ENCODE measurements at regions not wholly inside any gene's neighbourhood (a gene's known extent, or its start where the extent isn't known, plus 50 kb on each side); places are given as distances from the start of the nearest gene placed in this dataset.

- no peak overlapping the region for H3K27ac ChIP-seq
- no peak for TF ChIP-seq ZFX (IDR thresholded peaks at IDR 0.05)
- 0 out of 2 replicates have a peak, but pooled peaks have one; percentile 6 for TF ChIP-seq CTCF (conservative IDR thresholded peaks at IDR 0.05)
Observed at GRCh38 chr13:63706751-63707150, 2291.1 kb upstream of the PCDH20 start.

DNA sequence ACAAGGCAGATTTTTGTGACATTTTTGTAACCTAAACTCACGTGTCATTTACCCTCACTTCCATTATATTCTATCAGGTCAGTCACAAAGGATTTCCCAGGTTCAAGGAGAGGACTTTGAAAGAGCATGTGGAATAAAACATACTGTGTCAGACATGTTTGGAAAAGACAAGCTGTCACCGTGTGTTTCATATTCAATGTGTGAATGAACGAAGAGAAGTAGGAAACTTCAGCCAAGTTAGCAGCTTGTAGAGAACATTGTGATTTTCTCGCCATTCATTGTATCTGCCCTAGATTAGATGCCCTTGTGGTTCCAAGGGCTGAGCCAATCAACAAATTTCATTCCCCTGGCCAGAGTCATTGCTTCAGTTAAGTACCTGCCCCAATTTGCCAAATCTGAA, 2288.9 kb upstream of the PCDH20 start:
- no peak for TF ChIP-seq CTCF (conservative IDR thresholded peaks at IDR 0.05)
- no peak for TF ChIP-seq ZFX (IDR thresholded peaks at IDR 0.05)
- no peak overlapping the region for H3K27ac ChIP-seq

- TF ChIP-seq ZFX (IDR thresholded peaks at IDR 0.05) = no peak
- no peak for TF ChIP-seq CTCF (conservative IDR thresholded peaks at IDR 0.05)
- no peak overlapping the region for H3K27ac ChIP-seq
Observed at GRCh38 chr13:63700350-63700749, 2284.7 kb upstream of the PCDH20 start.

DNA sequence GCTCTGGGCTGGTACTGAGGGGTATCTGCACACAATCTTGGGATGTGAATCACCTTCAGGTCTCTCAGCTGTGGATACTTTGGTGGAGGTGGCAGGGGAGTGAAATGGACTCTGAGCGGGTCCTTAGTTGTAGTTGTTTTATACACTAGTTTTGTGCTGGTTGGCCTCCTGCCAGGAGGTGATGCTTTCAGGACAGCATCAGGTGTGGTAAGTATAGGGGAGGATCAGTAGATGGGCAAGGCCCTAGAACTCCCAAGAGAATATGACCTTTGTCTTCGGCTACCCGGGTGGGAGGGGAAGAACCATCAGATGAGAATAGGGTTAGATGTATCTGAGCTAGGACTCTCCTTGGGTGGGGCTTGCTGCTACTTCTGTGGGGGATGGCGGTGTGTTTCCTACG, 2284.3 kb upstream of the PCDH20 start:
- H3K27ac ChIP-seq = no peak overlapping the region
- TF ChIP-seq CTCF (conservative IDR thresholded peaks at IDR 0.05) (no peak), ZFX (IDR thresholded peaks at IDR 0.05) (no peak)

- H3K27ac ChIP-seq = no peak overlapping the region
- TF ChIP-seq CTCF (conservative IDR thresholded peaks at IDR 0.05) = no peak
- no peak for TF ChIP-seq ZFX (IDR thresholded peaks at IDR 0.05)
Observed at GRCh38 chr13:63696055-63696454, 2280.4 kb upstream of the PCDH20 start.

- H3K27ac ChIP-seq = no peak overlapping the region
- no peak for TF ChIP-seq CTCF (conservative IDR thresholded peaks at IDR 0.05)
- no peak for TF ChIP-seq ZFX (IDR thresholded peaks at IDR 0.05)
Observed at GRCh38 chr13:63693696-63694095, 2278.0 kb upstream of the PCDH20 start.

DNA sequence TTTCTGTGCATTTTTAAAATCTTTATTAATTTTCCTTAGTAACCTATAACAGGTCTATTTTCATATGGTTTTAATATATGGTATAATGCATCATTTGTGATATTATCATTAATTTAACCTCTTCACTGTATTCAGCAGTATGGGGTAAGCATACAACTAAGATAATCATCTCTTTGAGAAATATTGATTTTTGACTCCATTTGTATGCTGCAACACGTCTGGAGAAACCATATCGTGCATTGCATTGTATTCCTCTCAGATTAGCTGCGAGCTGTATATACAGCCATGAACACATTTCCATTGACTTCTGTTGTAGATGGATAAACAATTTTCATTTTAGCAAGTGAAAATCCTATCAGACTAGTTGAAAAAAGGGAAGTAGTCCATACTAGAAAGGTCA, 2275.8 kb upstream of the PCDH20 start:
- no peak overlapping the region for H3K27ac ChIP-seq
- TF ChIP-seq ZFX (IDR thresholded peaks at IDR 0.05) (no peak), CTCF (conservative IDR thresholded peaks at IDR 0.05) (no peak)

All from C4-2B (cell line).